GM13977 (cell line): ENCODE measurements at regions not wholly inside any gene's neighbourhood (a gene's known extent, or its start where the extent isn't known, plus 50 kb on each side); places are given as distances from the start of the nearest gene placed in this dataset.

Experiments
- DNase-seq: peaks from one replicate; pipeline ENCODE4 v3.0.0; 2012; ENCODE audit warnings: low spot score
- in situ Hi-C: fragments of 300-500 bp; cut with MboI; formaldehyde crosslinking; loops from one replicate; pipeline ENCODE4 v1.12.0; 2022; ENCODE audit warnings: low sequenced_read_pairs, low pct_unique_long_range_greater_than_20kb, mixed read lengths, inconsistent platforms; ENCODE audit not compliant: unreplicated experiment
- TF ChIP-seq, protein P1 (sequence below): IDR thresholded peaks from 2 replicates; pipeline ENCODE4 v1.5.1; 2012; ENCODE audit warnings: mild to moderate bottlenecking, control low read depth; ENCODE audit not compliant: insufficient read depth; ENCODE audit errors: extremely low read depth, missing control alignments

GRCh38 chr4:67049446-67049845, 495.9 kb downstream of the CENPC start:
- no peak for DNase-seq

GRCh38 chr4:67048530-67048929, 496.8 kb downstream of the CENPC start:
- in situ Hi-C loops, result no loop called here
- TF ChIP-seq, protein P1, sequence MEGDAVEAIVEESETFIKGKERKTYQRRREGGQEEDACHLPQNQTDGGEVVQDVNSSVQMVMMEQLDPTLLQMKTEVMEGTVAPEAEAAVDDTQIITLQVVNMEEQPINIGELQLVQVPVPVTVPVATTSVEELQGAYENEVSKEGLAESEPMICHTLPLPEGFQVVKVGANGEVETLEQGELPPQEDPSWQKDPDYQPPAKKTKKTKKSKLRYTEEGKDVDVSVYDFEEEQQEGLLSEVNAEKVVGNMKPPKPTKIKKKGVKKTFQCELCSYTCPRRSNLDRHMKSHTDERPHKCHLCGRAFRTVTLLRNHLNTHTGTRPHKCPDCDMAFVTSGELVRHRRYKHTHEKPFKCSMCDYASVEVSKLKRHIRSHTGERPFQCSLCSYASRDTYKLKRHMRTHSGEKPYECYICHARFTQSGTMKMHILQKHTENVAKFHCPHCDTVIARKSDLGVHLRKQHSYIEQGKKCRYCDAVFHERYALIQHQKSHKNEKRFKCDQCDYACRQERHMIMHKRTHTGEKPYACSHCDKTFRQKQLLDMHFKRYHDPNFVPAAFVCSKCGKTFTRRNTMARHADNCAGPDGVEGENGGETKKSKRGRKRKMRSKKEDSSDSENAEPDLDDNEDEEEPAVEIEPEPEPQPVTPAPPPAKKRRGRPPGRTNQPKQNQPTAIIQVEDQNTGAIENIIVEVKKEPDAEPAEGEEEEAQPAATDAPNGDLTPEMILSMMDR, result no peak
- DNase-seq, result no peak

More at GRCh38 chr4:67049446-67049845, 495.9 kb downstream of the CENPC start:
- in situ Hi-C loops, result no loop called here
- TF ChIP-seq, protein P1, result no peak

GRCh38 chr4:67040315-67040714, 505.0 kb downstream of the CENPC start:
- TF ChIP-seq, protein P1, result no peak
- in situ Hi-C loops, result no loop called here
- no peak for DNase-seq

DNA sequence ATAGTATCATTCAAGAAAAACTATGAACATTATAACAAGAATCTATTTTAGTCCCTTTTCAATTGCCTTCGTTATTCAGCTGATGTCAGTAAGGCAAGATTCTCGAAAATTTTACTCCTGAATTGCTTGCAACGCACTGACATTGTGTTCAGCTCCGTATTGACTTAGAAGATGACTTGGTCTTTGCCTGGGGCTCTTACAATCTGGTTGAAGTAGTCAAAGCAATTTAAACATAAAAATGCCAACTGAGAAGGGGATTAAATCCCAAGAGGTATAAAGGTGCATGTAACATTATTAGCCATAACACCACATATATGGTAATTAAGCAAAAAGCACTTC, 507.1 kb downstream of the CENPC start:
- TF ChIP-seq, protein P1, result no peak
- in situ Hi-C loops, result no loop called here
- DNase-seq, result no peak

GRCh38 chr4:67037504-67038227, 507.6 kb downstream of the CENPC start:
- in situ Hi-C loops, result no loop called here
- TF ChIP-seq, protein P1, result no peak
- no peak for DNase-seq

- TF ChIP-seq, protein P1, result no peak
- no peak for DNase-seq
- in situ Hi-C loops, result no loop called here
Measured at GRCh38 chr4:67036791-67037190, 508.5 kb downstream of the CENPC start.
